Vagina (tissue), 2 donors: ENCODE measurements at regions not wholly inside any gene's neighbourhood (a gene's known extent, or its start where the extent isn't known, plus 50 kb on each side); places are given as distances from the start of the nearest gene placed in this dataset.

Experiments
- DNase-seq, 2 donors: peaks; one replicate each; pipeline ENCODE4 v3.0.0-alpha.2; 2017; ENCODE audit errors: extremely low spot score in 2 of 2
- H3K27ac ChIP-seq: fragments of 200-600 bp; sonication (generic); one replicate; pipeline ENCODE4 v1.5.1; 2019
- H3K27me3 ChIP-seq: fragments of 200-600 bp; sonication (generic); one replicate; pipeline ENCODE4 v1.5.1; 2019
- H3K36me3 ChIP-seq, 2 donors: fragments of 200-600 bp; sonication (generic); one replicate each; pipeline ENCODE4 v1.5.1; 2017 to 2019
- H3K4me1 ChIP-seq: fragments of 200-600 bp; sonication (generic); one replicate; pipeline ENCODE4 v1.5.1; 2019
- H3K4me3 ChIP-seq, 2 donors: fragments of 200-600 bp; sonication (generic); 1 replicate in 1 of 2; 2 replicates in 1 of 2; pipeline ENCODE4 v1.5.1; 2016 to 2019
- H3K9me3 ChIP-seq: fragments of 200-600 bp; sonication (generic); one replicate; pipeline ENCODE4 v1.5.1; 2019
- CTCF ChIP-seq, 3 experiments: fragments of 450-650 bp in 2 of 3; fragments of 200-600 bp in 1 of 3; sonication (generic) in 1 of 3; IDR thresholded peaks; one replicate each; pipeline ENCODE4 v1.5.1; 2017 to 2019; ENCODE audit warnings: antibody characterized with exemption in 3 of 3, mild to moderate bottlenecking in 2 of 3, moderate library complexity in 2 of 3
- POLR2A ChIP-seq, 2 donors: fragments of 450-650 bp; IDR thresholded peaks; one replicate each; pipeline ENCODE4 v1.6.1; 2017; ENCODE audit warnings: antibody characterized with exemption in 2 of 2, mild to moderate bottlenecking in 2 of 2, moderate library complexity in 2 of 2
- POLR2AphosphoS5 ChIP-seq, 2 donors: sonication (generic); formaldehyde crosslinking; IDR thresholded peaks; one replicate each; pipeline ENCODE4 v1.9.0; 2017; ENCODE audit warnings: antibody characterized with exemption in 2 of 2, mild to moderate bottlenecking in 2 of 2, low read depth in 1 of 2; ENCODE audit not compliant: insufficient read depth in 1 of 2
- intact Hi-C: fragments of 100-400 bp; cut with DNase I; formaldehyde crosslinking; loops from one replicate; pipeline ENCODE4 v1.15.1; 2023

- no peak overlapping the region for H3K27ac ChIP-seq
- H3K27me3 ChIP-seq: no peaks in the 10 kb centered on the region
- intact Hi-C loops: no loop called here
- no peaks in the 10 kb centered on the region for H3K9me3 ChIP-seq
- TF ChIP-seq POLR2A (IDR thresholded peaks at IDR 0.05) (no peak), POLR2AphosphoS5 (IDR thresholded peaks at IDR 0.05; ENCODE audit: insufficient read depth in 1 of 2, low read depth in 1 of 2) (no peak), CTCF (IDR thresholded peaks at IDR 0.05) (no peak)
- no peak overlapping the region for H3K4me3 ChIP-seq
- no peaks in the 10 kb centered on the region for H3K4me1 ChIP-seq
- no peaks in the 10 kb centered on the region for H3K36me3 ChIP-seq
- peak; percentile 55 to 58 for DNase-seq
These were observed 305.2 kb upstream of the IRX3 start for GRCh38 chr16:54591816-54592246.

- Histone ChIP-seq H3K27me3 (no peaks in the 10 kb centered on the region), H3K27ac (no peak overlapping the region), H3K4me3 (no peak overlapping the region), H3K36me3 (no peaks in the 10 kb centered on the region), H3K4me1 (no peaks in the 10 kb centered on the region), H3K9me3 (no peaks in the 10 kb centered on the region)
- DNase-seq: no peak
- intact Hi-C loops: no loop called here
- TF ChIP-seq POLR2A (IDR thresholded peaks at IDR 0.05) (no peak), POLR2AphosphoS5 (IDR thresholded peaks at IDR 0.05; ENCODE audit: insufficient read depth in 1 of 2, low read depth in 1 of 2) (no peak), CTCF (IDR thresholded peaks at IDR 0.05) (no peak)
These were observed 304.2 kb upstream of the IRX3 start for GRCh38 chr16:54590836-54591235.

GRCh38 chr16:54589326-54589725 lies 302.7 kb upstream of the IRX3 start:
- DNase-seq: peak; percentile 40
- H3K27ac ChIP-seq: no peak overlapping the region
- H3K4me3 ChIP-seq: no peak overlapping the region
- intact Hi-C loops: no loop called here
- no peaks in the 10 kb centered on the region for H3K36me3 ChIP-seq
- TF ChIP-seq POLR2A (IDR thresholded peaks at IDR 0.05) (no peak), CTCF (IDR thresholded peaks at IDR 0.05) (no peak), POLR2AphosphoS5 (IDR thresholded peaks at IDR 0.05; ENCODE audit: insufficient read depth in 1 of 2, low read depth in 1 of 2) (no peak)
- no peaks in the 10 kb centered on the region for H3K27me3 ChIP-seq
- no peaks in the 10 kb centered on the region for H3K9me3 ChIP-seq
- no peaks in the 10 kb centered on the region for H3K4me1 ChIP-seq

- Histone ChIP-seq H3K27me3 (no peaks in the 10 kb centered on the region), H3K27ac (no peak overlapping the region), H3K4me1 (no peaks in the 10 kb centered on the region), H3K4me3 (no peak overlapping the region), H3K36me3 (no peaks in the 10 kb centered on the region), H3K9me3 (no peaks in the 10 kb centered on the region)
- DNase-seq: peak; percentile 34 to 65
- TF ChIP-seq POLR2AphosphoS5 (IDR thresholded peaks at IDR 0.05; ENCODE audit: insufficient read depth in 1 of 2, low read depth in 1 of 2) (no peak), CTCF (IDR thresholded peaks at IDR 0.05) (no peak), POLR2A (IDR thresholded peaks at IDR 0.05) (no peak)
- intact Hi-C loops: no loop called here
These were observed 301.4 kb upstream of the IRX3 start for GRCh38 chr16:54588026-54588425.

- H3K9me3 ChIP-seq: no peaks in the 10 kb centered on the region
- no peaks in the 10 kb centered on the region for H3K36me3 ChIP-seq
- H3K27ac ChIP-seq: no peak overlapping the region
- no peak overlapping the region for H3K4me3 ChIP-seq
- H3K27me3 ChIP-seq: no peaks in the 10 kb centered on the region
- intact Hi-C loops: no loop called here
- no peaks in the 10 kb centered on the region for H3K4me1 ChIP-seq
- peak; percentile 12 to 40 for DNase-seq
- no peak for TF ChIP-seq POLR2AphosphoS5 (IDR thresholded peaks at IDR 0.05; ENCODE audit: insufficient read depth in 1 of 2, low read depth in 1 of 2)
These were observed 300.6 kb upstream of the IRX3 start for GRCh38 chr16:54587176-54587515.
